Endothelial cell of umbilical vein (primary cell): ENCODE measurements at regions not wholly inside any gene's neighbourhood (a gene's known extent, or its start where the extent isn't known, plus 50 kb on each side); places are given as distances from the start of the nearest gene placed in this dataset.

ENCODE experiments used
- BruUV-seq: library from RNA; stranded (reverse); fragments of 400-500 nt; replicated peaks from 2 replicates; lab custom pipeline; 2021; lab: Mats Ljungman, UMichigan
- CTCF ChIA-PET: fragments of 300-600, 350-600 bp; sonication (Branson Sonifier 250); formaldehyde crosslinking; loops from one replicate; lab custom pipeline; 2021; ENCODE audit warnings: antibody characterized with exemption, inconsistent platforms; lab: Charles Lee
- POLR2A ChIA-PET: fragments of 300-600, 350-600 bp; sonication (Branson Sonifier 250); formaldehyde crosslinking; loops from one replicate; lab custom pipeline; 2021; ENCODE audit warnings: antibody characterized with exemption, inconsistent platforms; lab: Charles Lee
- DNase-seq: peaks from one replicate; pipeline ENCODE4 v3.0.0-alpha.2; 2011; ENCODE audit warnings: low read depth, low spot score
- FAIRE-seq: peaks from 2 replicates; lab custom pipeline; 2011; peaks lifted over from hg19 to GRCh38; lab: Jason Lieb, UNC
- H2AFZ ChIP-seq: 2 replicates; pipeline ENCODE4 v1.6.0; 2012; ENCODE audit warnings: low read depth, low read length, control low read depth, inconsistent platforms
- H3K27ac ChIP-seq: 2 replicates; pipeline ENCODE4 v1.5.1; 2011; ENCODE audit warnings: low read depth, mild to moderate bottlenecking, control low read depth, low read length, moderate library complexity; ENCODE audit not compliant: insufficient read depth
- H3K27me3 ChIP-seq, 2 experiments: 2 replicates each; pipeline versions ENCODE4 v1.6.0 to v1.6.1; 2011; ENCODE audit warnings: low read length in 2 of 2, mixed read lengths in 1 of 2; ENCODE audit not compliant: control insufficient read depth in 2 of 2, insufficient read depth in 2 of 2
- H3K36me3 ChIP-seq, 2 experiments: 2 replicates in 1 of 2; 3 replicates in 1 of 2; pipeline ENCODE4 v1.5.1; 2011; ENCODE audit warnings: low read length in 2 of 2, mild to moderate bottlenecking in 1 of 2, moderate library complexity in 1 of 2; ENCODE audit not compliant: control insufficient read depth in 2 of 2, insufficient read depth in 2 of 2; ENCODE audit errors: extremely low read depth in 1 of 2
- H3K4me1 ChIP-seq: 3 replicates; pipeline ENCODE4 v1.5.1; 2011; ENCODE audit warnings: mild to moderate bottlenecking, low read length; ENCODE audit not compliant: control insufficient read depth, insufficient read depth; ENCODE audit errors: extremely low read depth
- H3K4me2 ChIP-seq: 2 replicates; pipeline ENCODE4 v1.6.1; 2011; ENCODE audit warnings: low read length, control low read depth, mixed read lengths; ENCODE audit not compliant: insufficient read depth
- H3K4me3 ChIP-seq, 3 experiments: fragments of 200-600 bp in 1 of 3; sonication (generic), shearing (Covaris generic) in 1 of 3; replicated peaks in 1 of 3; 2 replicates each; pipeline ENCODE4 v1.5.1; 2011 to 2016; ENCODE audit warnings: control low read depth in 3 of 3, low read length in 3 of 3, mild to moderate bottlenecking in 2 of 3, inconsistent platforms in 1 of 3, low read depth in 1 of 3, moderate library complexity in 1 of 3; ENCODE audit not compliant: insufficient read depth in 1 of 3
- H3K79me2 ChIP-seq: 2 replicates; pipeline ENCODE4 v1.6.0; 2012; ENCODE audit warnings: low read length, inconsistent platforms; ENCODE audit not compliant: control insufficient read depth, insufficient read depth
- H3K9ac ChIP-seq: replicated peaks from 2 replicates; pipeline ENCODE3; 2011; ENCODE audit warnings: low read length, control low read depth; ENCODE audit not compliant: insufficient read depth; ENCODE audit errors: extremely low read depth
- H3K9me1 ChIP-seq: replicated peaks from 3 replicates; pipeline ENCODE4 v1.6.0; 2011; ENCODE audit warnings: mild to moderate bottlenecking, low read length; ENCODE audit not compliant: control insufficient read depth, insufficient read depth; ENCODE audit errors: extremely low read depth
- H3K9me3 ChIP-seq: replicated peaks from 2 replicates; pipeline ENCODE4 v1.5.1; 2012; ENCODE audit warnings: low read length, inconsistent platforms; ENCODE audit not compliant: control insufficient read depth, insufficient read depth
- H4K20me1 ChIP-seq: replicated peaks from 2 replicates; pipeline ENCODE3; 2011; ENCODE audit warnings: mild to moderate bottlenecking, low read length; ENCODE audit not compliant: control insufficient read depth, insufficient read depth; ENCODE audit errors: extremely low read depth
- FOS ChIP-seq: IDR thresholded peaks from 2 replicates; pipeline ENCODE4 v1.6.1; 2011; ENCODE audit warnings: mild to moderate bottlenecking, low read length, moderate library complexity, borderline replicate concordance; ENCODE audit not compliant: insufficient read depth
- GATA2 ChIP-seq: IDR thresholded peaks from 2 replicates; pipeline ENCODE4 v1.7.0; 2011; ENCODE audit warnings: low read depth, mild to moderate bottlenecking, moderate library complexity, mixed read lengths, low read length; ENCODE audit not compliant: insufficient read length, insufficient read depth
- JUN ChIP-seq: IDR thresholded peaks from 2 replicates; pipeline ENCODE4 v1.6.1; 2011; ENCODE audit warnings: borderline replicate concordance, low read depth; ENCODE audit not compliant: insufficient read length, insufficient read depth
- POLR2A ChIP-seq: IDR thresholded peaks from 2 replicates; pipeline ENCODE4 v1.6.1; 2012; ENCODE audit warnings: low read depth, mild to moderate bottlenecking, control low read depth, low read length
- dilution Hi-C: fragments of 300-500 bp; cut with MboI; formaldehyde crosslinking; loops from one replicate; pipeline ENCODE4 v1.15.0; 2019; ENCODE audit warnings: low sequenced_read_pairs; ENCODE audit not compliant: extremely low pct_ligation_motif_present
- intact Hi-C: fragments of 100-400 bp; cut with micrococcal nuclease; formaldehyde crosslinking; loops from one replicate; pipeline ENCODE4 v1.10.0; 2022
- TF ChIP-seq, protein P1 (sequence below): IDR thresholded peaks from 2 replicates; pipeline ENCODE4 v1.6.1; 2011; ENCODE audit not compliant: insufficient read depth, insufficient read length

DNA sequence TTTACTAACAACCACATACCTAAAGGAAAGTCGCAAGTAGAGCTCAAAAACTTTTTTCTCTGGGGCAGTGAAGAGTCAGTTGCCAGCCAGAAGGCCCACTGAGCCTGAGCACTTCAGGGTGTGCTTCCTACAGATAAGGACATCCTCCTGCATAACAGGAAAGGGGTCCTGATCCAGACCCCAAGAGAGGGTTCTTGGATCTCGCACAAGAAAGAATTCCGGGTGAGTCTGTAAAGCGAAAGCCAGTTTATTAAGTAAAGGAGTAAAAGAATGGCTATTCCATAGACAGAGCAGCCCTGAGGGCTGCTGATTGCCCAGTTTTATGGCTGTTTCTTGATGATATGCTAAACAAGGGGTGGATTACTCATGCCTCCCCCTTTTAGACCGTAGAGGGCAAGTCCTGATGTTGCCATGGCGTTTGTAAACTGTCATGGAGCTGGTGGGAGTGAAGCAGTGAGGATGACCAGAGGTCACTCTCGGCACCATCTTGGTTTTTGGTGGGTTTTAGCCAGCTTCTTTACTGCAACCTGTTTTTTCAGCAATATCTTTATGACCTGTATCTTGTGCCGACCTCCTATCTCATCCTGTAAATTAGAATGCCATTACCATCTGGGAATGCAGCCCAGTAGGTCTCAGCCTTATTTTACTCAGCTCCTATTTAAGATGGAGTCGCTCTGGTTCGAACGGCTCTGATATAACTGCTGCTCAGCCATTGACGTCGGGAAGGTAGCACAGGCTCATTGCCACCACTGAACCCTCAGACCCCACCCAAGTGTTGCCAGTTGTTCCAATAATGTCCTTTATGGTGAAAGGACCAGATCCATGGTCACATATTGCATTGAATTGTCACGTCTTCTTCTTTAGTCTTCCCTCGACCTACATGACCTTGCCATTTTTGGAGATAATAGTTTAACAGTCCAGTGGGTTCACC, 96.6 kb upstream of the ERRFI1 start:
- no peaks in the 10 kb centered on the region for H3K36me3 ChIP-seq
- ChIA-PET POLR2A (interaction anchor here (1.6 to 3.4 kb wide), 3 partner anchors 11 to 26 kb away, joined by 3 to 19 read pairs (median 18); no protein-coding TSS in a partner anchor), CTCF (interaction anchor here (0.8 to 4.0 kb wide), 13 partner anchors 10 to 192 kb away, joined by 3 to 25 read pairs (median 5); no protein-coding TSS in a partner anchor)
- H3K9me3 ChIP-seq = no peaks in the 10 kb centered on the region
- no peaks in the 10 kb centered on the region for H3K79me2 ChIP-seq
- DNase-seq = peak; percentile 91
- no peaks in the 10 kb centered on the region for H3K27me3 ChIP-seq
- peak overlapping the region in 1 of 3 experiments; percentile 8 for H3K4me3 ChIP-seq
- peak; percentile 52 for FAIRE-seq
- H3K4me2 ChIP-seq = peak overlapping the region; percentile 30
- H3K9ac ChIP-seq = peak overlapping the region; percentile 90
- H3K27ac ChIP-seq = peak overlapping the region; percentile 96
- no peaks in the 10 kb centered on the region for H3K9me1 ChIP-seq
- no peaks in the 10 kb centered on the region for H4K20me1 ChIP-seq
- H3K4me1 ChIP-seq = peaks cover 41% of the 10 kb centered on the region
- TF ChIP-seq JUN (peak; percentile 8), GATA2 (peak; percentile 46), POLR2A (no peak)
- peak overlapping the region; percentile 33 for H2AFZ ChIP-seq
- BruUV-seq = no TSS peak
- dilution Hi-C loops = no loop called here
- intact Hi-C loops = loop anchor here (1.0 kb wide), 2 partner anchors 12 to 192 kb away; no protein-coding TSS in a partner anchor

DNA sequence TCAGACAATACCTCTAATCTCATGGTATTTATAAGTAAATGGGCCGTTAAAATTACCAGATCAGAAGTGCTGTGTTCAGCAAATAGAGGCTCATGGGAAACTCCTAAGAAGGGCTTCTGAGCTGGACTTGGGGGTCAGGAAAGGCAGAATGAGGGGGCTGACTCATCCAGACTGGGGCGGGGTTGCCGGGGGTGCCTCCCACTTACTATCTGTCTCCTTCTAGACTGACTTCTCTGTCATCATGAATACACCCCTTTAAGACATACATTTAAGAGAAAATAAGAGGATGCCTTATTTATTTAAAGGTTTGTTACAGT, 96.0 kb upstream of the ERRFI1 start:
- BruUV-seq = no TSS peak
- DNase-seq = peak; percentile 92

More for the DNA sequence above, 96.0 kb upstream of the ERRFI1 start:
- H4K20me1 ChIP-seq = no peaks in the 10 kb centered on the region
- no peaks in the 10 kb centered on the region for H3K36me3 ChIP-seq
- no peaks in the 10 kb centered on the region for H3K79me2 ChIP-seq
- H3K9me3 ChIP-seq = no peaks in the 10 kb centered on the region
- peak; percentile 81 for TF ChIP-seq FOS
- TF ChIP-seq, protein P1, sequence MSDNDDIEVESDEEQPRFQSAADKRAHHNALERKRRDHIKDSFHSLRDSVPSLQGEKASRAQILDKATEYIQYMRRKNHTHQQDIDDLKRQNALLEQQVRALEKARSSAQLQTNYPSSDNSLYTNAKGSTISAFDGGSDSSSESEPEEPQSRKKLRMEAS = no peak
- H3K4me1 ChIP-seq = peaks cover 44% of the 10 kb centered on the region
- CTCF ChIA-PET = interaction anchor here (0.8 to 4.0 kb wide), 14 partner anchors 10 to 193 kb away, joined by 3 to 25 read pairs (median 5); no protein-coding TSS in a partner anchor
- H3K9ac ChIP-seq = peak overlapping the region; percentile 90
- dilution Hi-C loops = no loop called here
- H2AFZ ChIP-seq = no peak overlapping the region
- peak overlapping the region; percentile 30 for H3K4me2 ChIP-seq
- peak overlapping the region in 1 of 3 experiments; percentile 8 for H3K4me3 ChIP-seq
- H3K9me1 ChIP-seq = no peaks in the 10 kb centered on the region
- intact Hi-C loops = loop anchor here (1.0 kb wide), 2 partner anchors 12 to 192 kb away; no protein-coding TSS in a partner anchor
- peak; percentile 87 for FAIRE-seq
- no peaks in the 10 kb centered on the region for H3K27me3 ChIP-seq
- POLR2A ChIA-PET = interaction anchor here (1.2 to 3.4 kb wide), 4 partner anchors 12 to 25 kb away, joined by 3 to 19 read pairs (median 11); no protein-coding TSS in a partner anchor
- peak overlapping the region; percentile 96 for H3K27ac ChIP-seq
